ENCODE measurements at regions not wholly inside any gene's neighbourhood (a gene's known extent, or its start where the extent isn't known, plus 50 kb on each side); places are given as distances from the start of the nearest gene placed in this dataset.

DNA sequence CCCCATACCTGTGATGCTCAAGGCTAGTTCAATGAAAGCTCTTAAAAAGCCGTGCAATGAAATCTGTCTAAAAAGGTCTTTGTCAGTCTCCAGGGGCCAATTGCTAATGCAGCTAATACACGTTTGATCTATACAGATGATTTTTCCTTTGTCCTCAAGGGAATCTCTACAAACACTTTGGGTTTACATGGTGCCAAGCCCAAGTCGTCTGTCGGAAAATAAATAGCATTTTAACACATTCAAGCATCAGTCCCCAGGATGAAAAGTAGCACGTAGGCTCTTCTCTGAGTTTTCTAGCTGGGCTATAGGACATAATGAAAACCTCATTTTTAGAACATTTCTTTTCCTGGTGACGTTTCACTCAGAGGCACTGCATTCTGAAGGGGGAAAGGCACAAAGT lies 477.4 kb upstream of the WWC1 start:
- TF ChIP-seq CTCF (IDR thresholded peaks at IDR 0.05) (no peak), POLR2A (IDR thresholded peaks at IDR 0.05) (no peak)
